IMR-90 (cell line): ENCODE measurements at regions not wholly inside any gene's neighbourhood (a gene's known extent, or its start where the extent isn't known, plus 50 kb on each side); places are given as distances from the start of the nearest gene placed in this dataset.

Source experiments
- CEBPB ChIP-seq: IDR thresholded peaks from 2 replicates; pipeline ENCODE4 v1.6.1; 2012; ENCODE audit warnings: low read depth, low read length, improper control_type of control experiment
- CHD1 ChIP-seq: IDR thresholded peaks from 2 replicates; pipeline ENCODE4 v1.6.1; 2012; ENCODE audit warnings: low read depth, low read length, improper control_type of control experiment
- CTCF ChIP-seq: conservative IDR thresholded peaks from 2 replicates; pipeline ENCODE4 v1.5.1; 2012; ENCODE audit warnings: mild to moderate bottlenecking, low read depth, low read length, improper control_type of control experiment
- FOS ChIP-seq: fragments of 150-350 bp; IDR thresholded peaks from 2 replicates; pipeline ENCODE4 v1.6.1; 2016; ENCODE audit warnings: low read depth, low read length
- MXI1 ChIP-seq: IDR thresholded peaks from 2 replicates; pipeline ENCODE4 v1.6.1; 2012; ENCODE audit warnings: low read depth, mild to moderate bottlenecking, low read length, moderate library complexity, borderline replicate concordance
- NFE2L2 ChIP-seq: fragments of 150-350 bp; IDR thresholded peaks from 2 replicates; pipeline ENCODE4 v1.6.1; 2016; ENCODE audit warnings: low read depth, mild to moderate bottlenecking, low read length
- POLR2A ChIP-seq: IDR thresholded peaks from 2 replicates; pipeline ENCODE4 v1.6.1; 2012; ENCODE audit warnings: mild to moderate bottlenecking, low read depth, low read length
- RCOR1 ChIP-seq: IDR thresholded peaks from 2 replicates; pipeline ENCODE4 v1.6.1; 2012; ENCODE audit warnings: mild to moderate bottlenecking, low read length, improper control_type of control experiment; ENCODE audit not compliant: insufficient replicate concordance
- SMC3 ChIP-seq: fragments of 150-350 bp; IDR thresholded peaks from 2 replicates; pipeline ENCODE4 v1.6.1; 2016; ENCODE audit warnings: low read depth, mild to moderate bottlenecking, antibody characterized with exemption, low read length, moderate library complexity

DNA sequence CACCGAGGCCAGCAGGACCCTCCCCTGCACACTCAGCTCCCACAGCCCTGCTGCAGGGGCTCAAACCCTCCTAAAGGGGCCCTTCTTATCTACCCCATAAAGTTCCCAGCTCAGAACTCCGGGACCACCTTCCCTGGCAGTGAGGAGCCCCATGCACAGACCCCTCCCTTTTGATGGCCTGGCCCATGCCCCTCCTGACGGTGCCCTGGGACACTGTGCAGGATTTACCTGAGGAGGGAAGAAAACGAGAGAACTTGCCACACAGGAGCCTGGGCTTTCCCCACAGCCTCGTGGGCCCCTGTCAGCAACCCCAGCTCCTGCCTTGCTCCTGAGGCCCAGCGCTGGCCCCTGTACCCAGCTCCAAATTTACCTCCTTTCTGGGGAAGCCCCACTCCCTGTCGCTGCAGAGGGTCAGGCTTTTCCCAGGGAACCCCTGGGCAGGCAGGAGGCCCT is 206.3 kb upstream of the SALL3 start:
- no peak for TF ChIP-seq CHD1
- TF ChIP-seq SMC3 = no peak
- no peak for TF ChIP-seq CTCF
- TF ChIP-seq POLR2A = no peak
- no peak for TF ChIP-seq CEBPB
- no peak for TF ChIP-seq RCOR1
- no peak for TF ChIP-seq FOS
- TF ChIP-seq MXI1 = no peak
- no peak for TF ChIP-seq NFE2L2
